ENCODE measurements at regions not wholly inside any gene's neighbourhood (a gene's known extent, or its start where the extent isn't known, plus 50 kb on each side); places are given as distances from the start of the nearest gene placed in this dataset.

DNA sequence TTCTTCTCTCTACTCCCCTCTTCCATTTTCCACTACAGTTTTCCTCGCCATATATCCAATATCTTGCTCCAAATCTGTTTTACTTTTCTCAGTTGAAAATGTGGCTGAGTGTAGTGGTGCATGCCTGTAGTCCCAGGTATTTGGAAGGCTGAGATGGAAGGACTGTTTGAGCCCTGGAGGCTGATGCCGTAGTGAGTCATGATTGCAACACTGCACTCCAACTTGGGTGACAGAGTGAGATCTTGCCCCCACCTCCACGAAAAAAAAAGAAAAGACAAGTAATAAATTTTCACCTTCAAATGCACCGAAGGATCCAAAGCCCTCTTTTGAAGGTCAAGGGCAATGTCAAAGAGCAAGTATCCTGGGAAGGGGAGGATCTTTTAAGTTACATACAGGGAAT lies 592.3 kb downstream of the TMEM114 start:
- Histone ChIP-seq H3K36me3 (no peaks in the 10 kb centered on the region), H3K4me1 (no peaks in the 10 kb centered on the region), H3K27me3 (ENCODE audit: low read depth) (peaks cover 2% of the 10 kb centered on the region), H3K4me3 (no peak overlapping the region), H3K27ac (replicated peaks) (no peak overlapping the region), H3K9me3 (replicated peaks) (peaks cover 11% of the 10 kb centered on the region)
- DNase-seq = no peak
- intact Hi-C loops (cut with micrococcal nuclease) = no loop called here
- TF ChIP-seq, protein P1, sequence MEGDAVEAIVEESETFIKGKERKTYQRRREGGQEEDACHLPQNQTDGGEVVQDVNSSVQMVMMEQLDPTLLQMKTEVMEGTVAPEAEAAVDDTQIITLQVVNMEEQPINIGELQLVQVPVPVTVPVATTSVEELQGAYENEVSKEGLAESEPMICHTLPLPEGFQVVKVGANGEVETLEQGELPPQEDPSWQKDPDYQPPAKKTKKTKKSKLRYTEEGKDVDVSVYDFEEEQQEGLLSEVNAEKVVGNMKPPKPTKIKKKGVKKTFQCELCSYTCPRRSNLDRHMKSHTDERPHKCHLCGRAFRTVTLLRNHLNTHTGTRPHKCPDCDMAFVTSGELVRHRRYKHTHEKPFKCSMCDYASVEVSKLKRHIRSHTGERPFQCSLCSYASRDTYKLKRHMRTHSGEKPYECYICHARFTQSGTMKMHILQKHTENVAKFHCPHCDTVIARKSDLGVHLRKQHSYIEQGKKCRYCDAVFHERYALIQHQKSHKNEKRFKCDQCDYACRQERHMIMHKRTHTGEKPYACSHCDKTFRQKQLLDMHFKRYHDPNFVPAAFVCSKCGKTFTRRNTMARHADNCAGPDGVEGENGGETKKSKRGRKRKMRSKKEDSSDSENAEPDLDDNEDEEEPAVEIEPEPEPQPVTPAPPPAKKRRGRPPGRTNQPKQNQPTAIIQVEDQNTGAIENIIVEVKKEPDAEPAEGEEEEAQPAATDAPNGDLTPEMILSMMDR (IDR thresholded peaks at IDR 0.05; ENCODE audit: borderline replicate concordance) = no peak

DNA sequence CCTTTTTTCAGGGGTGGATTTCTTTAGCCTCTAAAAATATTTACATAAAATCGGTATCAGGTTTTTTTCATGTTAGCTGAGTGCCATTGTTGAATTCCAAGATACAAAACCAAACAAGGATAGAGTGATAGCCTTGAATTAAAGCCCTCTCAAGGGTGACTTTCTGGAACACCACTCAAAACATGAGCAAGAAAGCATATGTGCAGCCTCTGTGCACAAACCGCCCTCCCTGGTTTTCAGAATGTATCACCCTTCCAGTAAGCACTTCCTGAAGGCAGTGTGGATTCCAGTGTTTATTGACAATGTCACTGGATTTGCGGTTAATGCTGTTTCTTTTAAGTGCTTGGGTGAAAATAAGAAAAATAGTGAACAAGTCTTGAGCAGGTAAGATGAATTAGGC lies 597.7 kb downstream of the TMEM114 start:
- DNase-seq = no peak
- Histone ChIP-seq H3K9me3 (replicated peaks) (no peaks in the 10 kb centered on the region), H3K36me3 (no peaks in the 10 kb centered on the region), H3K27ac (replicated peaks) (no peak overlapping the region), H3K4me1 (peaks cover 4% of the 10 kb centered on the region), H3K4me3 (no peak overlapping the region), H3K27me3 (ENCODE audit: low read depth) (no peaks in the 10 kb centered on the region)
- intact Hi-C loops (cut with micrococcal nuclease) = no loop called here
- TF ChIP-seq, protein P1 (IDR thresholded peaks at IDR 0.05; ENCODE audit: borderline replicate concordance) = no peak

DNA sequence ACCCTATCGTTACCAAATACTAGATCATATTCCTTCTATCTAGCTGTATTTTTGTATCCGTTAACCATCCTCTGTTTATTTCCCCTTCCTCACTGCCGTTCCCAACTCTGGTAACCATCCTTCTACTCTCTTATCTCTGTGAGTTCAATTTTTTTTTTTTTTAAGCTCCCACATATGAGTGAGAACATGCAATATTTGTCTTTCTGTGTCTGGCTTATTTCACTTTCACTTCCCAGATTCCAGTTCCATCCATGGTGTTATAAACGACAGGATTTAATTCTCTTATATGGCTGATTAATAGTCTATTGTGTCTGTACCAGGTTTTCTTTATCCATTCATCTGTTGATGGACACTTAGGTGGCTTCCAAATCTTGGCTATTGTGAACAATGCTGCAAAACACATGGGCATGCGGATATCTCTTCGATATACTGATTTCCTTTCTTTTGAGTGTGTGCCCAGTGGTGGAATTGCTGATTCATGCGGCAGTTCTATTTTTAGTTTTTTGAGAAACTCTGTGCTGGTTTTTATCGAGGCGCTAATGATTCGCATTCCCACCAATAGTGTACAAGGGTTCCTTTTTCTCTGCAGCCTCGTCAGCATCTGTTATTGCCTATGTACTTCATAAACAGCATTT lies 599.6 kb downstream of the TMEM114 start:
- DNase-seq = no peak
- no peaks in the 10 kb centered on the region for H3K36me3 ChIP-seq
- intact Hi-C loops (cut with micrococcal nuclease) = no loop called here
- TF ChIP-seq, protein P1 (IDR thresholded peaks at IDR 0.05; ENCODE audit: borderline replicate concordance) = no peak
- H3K4me3 ChIP-seq = peak overlapping the region; percentile 29
- H3K27me3 ChIP-seq (ENCODE audit: low read depth) = no peaks in the 10 kb centered on the region
- H3K27ac ChIP-seq (replicated peaks) = no peak overlapping the region
- peaks cover 4% of the 10 kb centered on the region for H3K4me1 ChIP-seq
- H3K9me3 ChIP-seq (replicated peaks) = no peaks in the 10 kb centered on the region

DNA sequence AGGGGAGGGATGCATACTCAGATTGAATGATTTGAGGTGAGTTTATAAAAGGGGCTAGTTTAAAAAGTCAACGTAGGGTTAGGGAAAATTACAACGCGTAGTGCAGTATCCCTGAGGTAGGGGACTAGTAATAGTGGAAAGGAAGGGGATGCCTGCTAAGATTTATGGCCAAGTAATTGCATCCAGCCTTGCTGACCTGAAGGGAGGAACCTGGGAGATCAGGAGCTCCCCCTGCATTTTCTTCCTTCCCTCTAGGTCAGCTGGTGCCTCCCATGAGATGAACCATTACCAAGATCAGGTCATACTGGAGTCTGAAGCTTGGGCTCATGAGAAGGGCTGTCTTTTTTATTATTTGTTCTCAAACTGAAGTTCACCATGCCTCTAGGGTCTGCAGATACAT lies 606.6 kb downstream of the TMEM114 start:
- Histone ChIP-seq H3K4me1 (no peaks in the 10 kb centered on the region), H3K36me3 (no peaks in the 10 kb centered on the region), H3K4me3 (no peak overlapping the region), H3K9me3 (replicated peaks) (no peaks in the 10 kb centered on the region), H3K27ac (replicated peaks) (no peak overlapping the region), H3K27me3 (ENCODE audit: low read depth) (no peaks in the 10 kb centered on the region)
- TF ChIP-seq, protein P1 (IDR thresholded peaks at IDR 0.05; ENCODE audit: borderline replicate concordance) = no peak
- intact Hi-C loops (cut with micrococcal nuclease) = no loop called here
- DNase-seq = no peak

DNA sequence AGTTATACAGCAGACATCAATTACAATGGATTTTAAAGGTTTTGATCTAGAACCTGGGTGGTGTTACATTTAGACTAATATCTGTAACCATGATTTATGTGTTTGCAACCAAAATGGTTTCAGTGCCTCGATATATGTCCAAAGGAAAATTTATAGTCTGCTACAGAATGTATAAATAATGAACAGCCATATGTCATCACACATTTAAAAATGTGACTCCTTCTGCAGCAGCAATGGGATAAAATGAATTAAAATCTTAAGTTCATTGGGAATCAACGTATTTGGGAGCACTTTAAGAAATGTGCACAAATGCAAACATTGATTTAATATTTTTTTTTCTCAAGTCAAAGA lies 610.2 kb downstream of the TMEM114 start:
- Histone ChIP-seq H3K36me3 (no peaks in the 10 kb centered on the region), H3K27ac (replicated peaks) (no peak overlapping the region), H3K4me3 (no peak overlapping the region), H3K27me3 (ENCODE audit: low read depth) (no peaks in the 10 kb centered on the region), H3K4me1 (no peaks in the 10 kb centered on the region), H3K9me3 (replicated peaks) (no peaks in the 10 kb centered on the region)
- no peak for DNase-seq
- intact Hi-C loops (cut with micrococcal nuclease) = no loop called here
- TF ChIP-seq, protein P1 (IDR thresholded peaks at IDR 0.05; ENCODE audit: borderline replicate concordance) = no peak
